Smooth muscle cell (in vitro differentiated cells): ENCODE measurements at regions not wholly inside any gene's neighbourhood (a gene's known extent, or its start where the extent isn't known, plus 50 kb on each side); places are given as distances from the start of the nearest gene placed in this dataset.

ENCODE experiments used
- DNase-seq: peaks from one replicate; lab custom pipeline; 2025; ENCODE audit not compliant: unreplicated experiment; lab: John Stamatoyannopoulos, UW
- H2AFZ ChIP-seq: fragments of 200-600 bp; sonication (generic); 2 replicates; pipeline ENCODE4 v1.6.0; 2016; ENCODE audit warnings: antibody characterized with exemption, low read depth, mild to moderate bottlenecking
- H3F3A ChIP-seq: fragments of 200-600 bp; sonication (generic); 2 replicates; pipeline ENCODE4 v1.6.0; 2017; ENCODE audit warnings: antibody characterized with exemption, low read depth
- H3K27ac ChIP-seq: fragments of 200-600 bp; sonication (generic); 2 replicates; pipeline ENCODE4 v1.5.1; 2016; ENCODE audit warnings: low read depth, mild to moderate bottlenecking
- H3K27me3 ChIP-seq: fragments of 200-600 bp; sonication (generic); 2 replicates; pipeline ENCODE4 v1.6.1; 2016; ENCODE audit warnings: low read depth, mild to moderate bottlenecking
- H3K36me3 ChIP-seq: fragments of 200-600 bp; sonication (generic); 2 replicates; pipeline ENCODE4 v1.5.1; 2016; ENCODE audit warnings: low read depth
- H3K4me1 ChIP-seq: fragments of 200-600 bp; sonication (generic); 2 replicates; pipeline ENCODE4 v1.5.1; 2016; ENCODE audit warnings: low read depth
- H3K4me2 ChIP-seq: fragments of 200-600 bp; sonication (generic); 2 replicates; pipeline ENCODE4 v1.6.0; 2016; ENCODE audit warnings: mild to moderate bottlenecking
- H3K4me3 ChIP-seq: fragments of 200-600 bp; sonication (generic); 2 replicates; pipeline ENCODE4 v1.5.1; 2016; ENCODE audit warnings: mild to moderate bottlenecking
- H3K79me2 ChIP-seq: fragments of 200-600 bp; sonication (generic); 2 replicates; pipeline ENCODE4 v1.6.0; 2016; ENCODE audit warnings: low read depth, mild to moderate bottlenecking
- H3K9ac ChIP-seq: fragments of 200-600 bp; sonication (generic); 2 replicates; pipeline ENCODE4 v1.6.0; 2016; ENCODE audit warnings: low read depth
- H3K9me3 ChIP-seq: fragments of 200-600 bp; sonication (generic); replicated peaks from 2 replicates; pipeline ENCODE4 v1.5.1; 2016; ENCODE audit warnings: low read depth
- H4K20me1 ChIP-seq: fragments of 200-600 bp; sonication (generic); 2 replicates; pipeline ENCODE4 v1.6.0; 2016; ENCODE audit warnings: low read depth
- WGBS: methylation state at CpG from one replicate; pipeline ENCODE4 v1.1.7; 2016; ENCODE audit warnings: low lambda C conversion rate; 5-methylcytosine and 5-hydroxymethylcytosine counted together
- TF ChIP-seq, protein P1 (sequence below): fragments of 200-600 bp; sonication (generic); IDR thresholded peaks from 2 replicates; pipeline ENCODE4 v1.5.1; 2017; ENCODE audit warnings: borderline replicate concordance, mild to moderate bottlenecking, antibody characterized with exemption; ENCODE audit not compliant: insufficient read depth, poor library complexity, severe bottlenecking

DNA sequence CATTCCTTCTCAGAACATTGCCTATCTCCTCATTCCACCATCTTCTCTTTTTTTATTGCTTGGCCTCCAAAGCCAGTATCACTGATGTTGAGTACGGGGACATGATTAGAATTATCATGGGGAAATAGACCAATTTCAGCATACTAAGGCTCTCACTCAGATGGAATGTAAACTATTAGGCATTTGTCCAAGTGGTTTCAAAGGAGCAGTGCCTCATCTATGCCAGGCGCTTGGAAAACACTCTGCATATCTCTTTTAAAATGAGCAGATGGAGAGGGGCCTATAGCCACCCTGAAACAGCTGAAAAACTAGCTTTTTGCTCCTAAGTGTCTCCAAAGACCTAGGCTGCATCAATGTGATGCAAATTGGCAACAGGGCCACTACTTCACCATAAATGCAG is 150.8 kb upstream of the DIPK2B start:
- Histone ChIP-seq H3K9me3 (peaks cover 4% of the 10 kb centered on the region), H3K36me3 (no peaks in the 10 kb centered on the region), H3K4me2 (no peak overlapping the region), H3K27me3 (no peaks in the 10 kb centered on the region), H4K20me1 (no peaks in the 10 kb centered on the region), H3K4me1 (no peaks in the 10 kb centered on the region), H3K9ac (no peak overlapping the region), H2AFZ (no peak overlapping the region), H3F3A (no peaks in the 10 kb centered on the region), H3K79me2 (no peaks in the 10 kb centered on the region), H3K4me3 (no peak overlapping the region), H3K27ac (no peak overlapping the region)
- TF ChIP-seq, protein P1, sequence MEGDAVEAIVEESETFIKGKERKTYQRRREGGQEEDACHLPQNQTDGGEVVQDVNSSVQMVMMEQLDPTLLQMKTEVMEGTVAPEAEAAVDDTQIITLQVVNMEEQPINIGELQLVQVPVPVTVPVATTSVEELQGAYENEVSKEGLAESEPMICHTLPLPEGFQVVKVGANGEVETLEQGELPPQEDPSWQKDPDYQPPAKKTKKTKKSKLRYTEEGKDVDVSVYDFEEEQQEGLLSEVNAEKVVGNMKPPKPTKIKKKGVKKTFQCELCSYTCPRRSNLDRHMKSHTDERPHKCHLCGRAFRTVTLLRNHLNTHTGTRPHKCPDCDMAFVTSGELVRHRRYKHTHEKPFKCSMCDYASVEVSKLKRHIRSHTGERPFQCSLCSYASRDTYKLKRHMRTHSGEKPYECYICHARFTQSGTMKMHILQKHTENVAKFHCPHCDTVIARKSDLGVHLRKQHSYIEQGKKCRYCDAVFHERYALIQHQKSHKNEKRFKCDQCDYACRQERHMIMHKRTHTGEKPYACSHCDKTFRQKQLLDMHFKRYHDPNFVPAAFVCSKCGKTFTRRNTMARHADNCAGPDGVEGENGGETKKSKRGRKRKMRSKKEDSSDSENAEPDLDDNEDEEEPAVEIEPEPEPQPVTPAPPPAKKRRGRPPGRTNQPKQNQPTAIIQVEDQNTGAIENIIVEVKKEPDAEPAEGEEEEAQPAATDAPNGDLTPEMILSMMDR: no peak
- DNase-seq: no peak
- WGBS: 44% methylated on average over 2 of the region's 2 CpGs

DNA sequence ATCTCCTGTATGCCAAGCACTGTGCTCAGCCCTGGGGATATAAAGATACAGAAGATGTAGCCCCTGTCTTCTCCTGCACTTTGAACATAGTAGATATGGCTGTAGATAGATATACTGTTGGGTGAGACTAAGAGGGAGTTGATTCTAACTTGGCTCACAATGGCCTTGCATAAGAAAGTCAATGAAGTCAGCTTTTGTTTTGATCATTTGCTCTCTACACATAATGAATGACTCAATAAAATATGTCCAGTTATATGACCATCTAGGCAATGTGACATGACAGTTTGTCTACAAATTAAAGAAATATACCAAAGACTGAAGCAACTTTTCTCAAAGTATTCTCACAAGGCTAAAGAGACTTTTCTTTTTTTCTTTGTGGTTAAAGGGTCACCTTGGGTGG is 147.6 kb upstream of the DIPK2B start:
- Histone ChIP-seq H3K9ac (no peak overlapping the region), H4K20me1 (no peaks in the 10 kb centered on the region), H3F3A (no peaks in the 10 kb centered on the region), H3K79me2 (no peaks in the 10 kb centered on the region), H3K4me1 (no peaks in the 10 kb centered on the region), H3K27ac (no peak overlapping the region), H3K4me3 (no peak overlapping the region), H3K4me2 (no peak overlapping the region), H3K9me3 (peaks cover 4% of the 10 kb centered on the region), H2AFZ (no peak overlapping the region), H3K36me3 (no peaks in the 10 kb centered on the region), H3K27me3 (no peaks in the 10 kb centered on the region)
- TF ChIP-seq, protein P1: no peak
- no peak for DNase-seq

DNA sequence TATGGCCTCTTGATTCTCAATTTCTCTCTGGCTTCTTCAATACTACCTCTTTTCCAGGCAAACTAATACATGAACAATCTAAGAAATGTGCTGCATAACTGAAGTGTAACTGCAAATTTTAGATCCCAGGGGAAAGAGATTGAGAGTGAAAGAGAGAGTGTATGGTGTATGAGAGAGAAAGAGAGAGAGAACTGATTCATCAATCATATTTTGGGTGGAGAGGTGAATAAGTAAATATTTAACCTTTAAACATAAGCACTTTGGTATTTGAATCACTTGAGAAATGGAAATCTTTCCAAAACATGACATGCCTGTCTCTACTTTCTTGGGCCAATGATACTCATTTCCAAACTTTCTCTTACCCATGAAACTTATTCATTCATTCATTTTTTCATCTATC is 147.2 kb upstream of the DIPK2B start:
- Histone ChIP-seq H3K27me3 (no peaks in the 10 kb centered on the region), H3K9ac (no peak overlapping the region), H4K20me1 (no peaks in the 10 kb centered on the region), H3K79me2 (no peaks in the 10 kb centered on the region), H2AFZ (no peak overlapping the region), H3K9me3 (peaks cover 4% of the 10 kb centered on the region), H3K4me1 (no peaks in the 10 kb centered on the region), H3K4me2 (no peak overlapping the region), H3K4me3 (no peak overlapping the region), H3K27ac (no peak overlapping the region), H3K36me3 (no peaks in the 10 kb centered on the region), H3F3A (no peaks in the 10 kb centered on the region)
- TF ChIP-seq, protein P1: no peak
- DNase-seq: no peak

DNA sequence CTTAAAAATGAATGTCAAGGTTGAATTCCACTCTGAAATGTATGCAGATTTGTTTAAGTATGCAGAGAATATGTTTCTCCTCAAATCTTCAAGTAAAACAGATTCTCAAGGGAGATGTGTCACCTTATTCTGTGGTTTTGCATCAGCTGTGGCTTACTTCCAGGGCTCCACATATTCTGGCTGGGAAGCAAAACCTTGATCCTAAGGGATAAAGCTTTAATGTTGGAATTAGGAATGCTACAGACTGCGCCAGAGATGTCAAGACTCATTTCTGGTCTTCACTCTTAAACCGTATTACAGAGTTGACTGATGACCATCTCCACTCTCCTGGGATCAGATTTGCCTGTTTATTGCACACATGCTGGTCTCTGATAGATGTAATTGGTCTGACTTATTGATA is 143.9 kb upstream of the DIPK2B start:
- Histone ChIP-seq H3K4me2 (no peak overlapping the region), H3K27ac (peak overlapping the region; percentile 10)
- WGBS: 60% methylated on average over 2 of the region's 2 CpGs

More for the DNA sequence above, 143.9 kb upstream of the DIPK2B start:
- H3K27me3 ChIP-seq: no peaks in the 10 kb centered on the region
- H3K9ac ChIP-seq: no peak overlapping the region
- DNase-seq: no peak
- no peaks in the 10 kb centered on the region for H3K79me2 ChIP-seq
- no peaks in the 10 kb centered on the region for H3K36me3 ChIP-seq
- no peaks in the 10 kb centered on the region for H3K9me3 ChIP-seq
- TF ChIP-seq, protein P1: no peak
- no peaks in the 10 kb centered on the region for H3K4me1 ChIP-seq
- H2AFZ ChIP-seq: no peak overlapping the region
- H4K20me1 ChIP-seq: no peaks in the 10 kb centered on the region
- no peak overlapping the region for H3K4me3 ChIP-seq
- no peaks in the 10 kb centered on the region for H3F3A ChIP-seq
